ENCODE measurements at regions not wholly inside any gene's neighbourhood (a gene's known extent, or its start where the extent isn't known, plus 50 kb on each side); places are given as distances from the start of the nearest gene placed in this dataset.

DNA sequence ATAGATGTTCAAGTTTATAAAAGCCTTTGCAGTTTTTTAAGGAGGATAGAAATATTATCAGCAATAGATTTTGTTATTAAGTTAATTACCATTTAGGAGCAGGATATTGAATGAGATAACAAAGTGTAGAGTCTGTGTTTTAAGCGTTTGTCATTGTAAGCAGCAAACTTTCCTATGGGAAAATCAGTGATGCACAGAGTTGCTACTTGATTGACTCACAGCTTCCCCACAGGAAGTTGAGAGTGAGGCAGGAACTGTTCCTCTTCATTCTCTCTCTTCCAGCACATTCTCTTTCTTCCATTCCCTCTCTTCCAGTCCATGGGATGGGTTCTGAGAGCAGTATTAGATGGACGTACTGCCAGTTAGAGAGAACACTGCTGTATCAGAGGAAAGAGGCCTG is 867.7 kb upstream of the AGA start (continued):
- TF ChIP-seq, protein P1, sequence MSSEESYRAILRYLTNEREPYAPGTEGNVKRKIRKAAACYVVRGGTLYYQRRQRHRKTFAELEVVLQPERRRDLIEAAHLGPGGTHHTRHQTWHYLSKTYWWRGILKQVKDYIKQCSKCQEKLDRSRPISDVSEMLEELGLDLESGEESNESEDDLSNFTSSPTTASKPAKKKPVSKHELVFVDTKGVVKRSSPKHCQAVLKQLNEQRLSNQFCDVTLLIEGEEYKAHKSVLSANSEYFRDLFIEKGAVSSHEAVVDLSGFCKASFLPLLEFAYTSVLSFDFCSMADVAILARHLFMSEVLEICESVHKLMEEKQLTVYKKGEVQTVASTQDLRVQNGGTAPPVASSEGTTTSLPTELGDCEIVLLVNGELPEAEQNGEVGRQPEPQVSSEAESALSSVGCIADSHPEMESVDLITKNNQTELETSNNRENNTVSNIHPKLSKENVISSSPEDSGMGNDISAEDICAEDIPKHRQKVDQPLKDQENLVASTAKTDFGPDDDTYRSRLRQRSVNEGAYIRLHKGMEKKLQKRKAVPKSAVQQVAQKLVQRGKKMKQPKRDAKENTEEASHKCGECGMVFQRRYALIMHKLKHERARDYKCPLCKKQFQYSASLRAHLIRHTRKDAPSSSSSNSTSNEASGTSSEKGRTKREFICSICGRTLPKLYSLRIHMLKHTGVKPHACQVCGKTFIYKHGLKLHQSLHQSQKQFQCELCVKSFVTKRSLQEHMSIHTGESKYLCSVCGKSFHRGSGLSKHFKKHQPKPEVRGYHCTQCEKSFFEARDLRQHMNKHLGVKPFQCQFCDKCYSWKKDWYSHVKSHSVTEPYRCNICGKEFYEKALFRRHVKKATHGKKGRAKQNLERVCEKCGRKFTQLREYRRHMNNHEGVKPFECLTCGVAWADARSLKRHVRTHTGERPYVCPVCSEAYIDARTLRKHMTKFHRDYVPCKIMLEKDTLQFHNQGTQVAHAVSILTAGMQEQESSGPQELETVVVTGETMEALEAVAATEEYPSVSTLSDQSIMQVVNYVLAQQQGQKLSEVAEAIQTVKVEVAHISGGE (CRISPR knock-in tag; IDR thresholded peaks at IDR 0.05): no peak
- TF ChIP-seq RELB (IDR thresholded peaks at IDR 0.05; ENCODE audit: low read depth) (no peak), SMARCA5 (IDR thresholded peaks at IDR 0.05) (no peak), NFXL1 (IDR thresholded peaks at IDR 0.05; ENCODE audit: borderline replicate concordance) (no peak), SP1 (IDR thresholded peaks at IDR 0.05; ENCODE audit: low read depth, low read length) (no peak), ZNF687 (IDR thresholded peaks at IDR 0.05) (no peak), SREBF2 (IDR thresholded peaks at IDR 0.05; ENCODE audit: low read length) (no peak)
- TF ChIP-seq, protein P2, sequence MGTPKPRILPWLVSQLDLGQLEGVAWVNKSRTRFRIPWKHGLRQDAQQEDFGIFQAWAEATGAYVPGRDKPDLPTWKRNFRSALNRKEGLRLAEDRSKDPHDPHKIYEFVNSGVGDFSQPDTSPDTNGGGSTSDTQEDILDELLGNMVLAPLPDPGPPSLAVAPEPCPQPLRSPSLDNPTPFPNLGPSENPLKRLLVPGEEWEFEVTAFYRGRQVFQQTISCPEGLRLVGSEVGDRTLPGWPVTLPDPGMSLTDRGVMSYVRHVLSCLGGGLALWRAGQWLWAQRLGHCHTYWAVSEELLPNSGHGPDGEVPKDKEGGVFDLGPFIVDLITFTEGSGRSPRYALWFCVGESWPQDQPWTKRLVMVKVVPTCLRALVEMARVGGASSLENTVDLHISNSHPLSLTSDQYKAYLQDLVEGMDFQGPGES (IDR thresholded peaks at IDR 0.05): no peak
- TF ChIP-seq, protein P3, sequence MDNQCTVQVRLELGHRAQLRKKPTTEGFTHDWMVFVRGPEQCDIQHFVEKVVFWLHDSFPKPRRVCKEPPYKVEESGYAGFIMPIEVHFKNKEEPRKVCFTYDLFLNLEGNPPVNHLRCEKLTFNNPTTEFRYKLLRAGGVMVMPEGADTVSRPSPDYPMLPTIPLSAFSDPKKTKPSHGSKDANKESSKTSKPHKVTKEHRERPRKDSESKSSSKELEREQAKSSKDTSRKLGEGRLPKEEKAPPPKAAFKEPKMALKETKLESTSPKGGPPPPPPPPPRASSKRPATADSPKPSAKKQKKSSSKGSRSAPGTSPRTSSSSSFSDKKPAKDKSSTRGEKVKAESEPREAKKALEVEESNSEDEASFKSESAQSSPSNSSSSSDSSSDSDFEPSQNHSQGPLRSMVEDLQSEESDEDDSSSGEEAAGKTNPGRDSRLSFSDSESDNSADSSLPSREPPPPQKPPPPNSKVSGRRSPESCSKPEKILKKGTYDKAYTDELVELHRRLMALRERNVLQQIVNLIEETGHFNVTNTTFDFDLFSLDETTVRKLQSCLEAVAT (IDR thresholded peaks at IDR 0.05): no peak

All from GM12878 (cell line).